HG02840 (cell line): ENCODE measurements at regions not wholly inside any gene's neighbourhood (a gene's known extent, or its start where the extent isn't known, plus 50 kb on each side); places are given as distances from the start of the nearest gene placed in this dataset.

Experiments
- ATAC-seq: cut with Tn5 transposase; IDR thresholded peaks from one replicate; pipeline ENCODE4 v1.9.1; 2021; ENCODE audit warnings: mild to moderate bottlenecking, moderate library complexity, moderate number of reproducible peaks; ENCODE audit not compliant: unreplicated experiment, low FRiP score

GRCh38 chr7:17674943-17675608, 265.2 kb downstream of the SNX13 start:
- no peak for ATAC-seq

DNA sequence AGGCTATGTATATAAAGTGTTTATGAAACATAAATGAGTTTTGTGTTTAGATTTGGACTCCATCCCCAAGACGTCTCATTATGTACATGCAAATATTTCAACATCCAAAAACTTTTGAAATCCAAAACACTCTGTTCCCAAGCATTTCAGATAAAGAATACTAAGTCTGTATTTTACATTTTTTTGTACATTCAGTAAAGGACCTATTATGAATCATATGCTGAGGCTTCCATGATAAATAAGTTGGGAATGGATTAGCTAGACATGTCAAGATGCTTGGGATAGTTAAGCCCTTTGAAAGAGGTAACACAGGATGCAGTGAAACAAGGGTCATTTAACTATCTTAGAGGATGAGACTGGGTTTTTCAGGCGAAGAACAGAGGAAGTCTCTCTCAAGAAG, 262.9 kb downstream of the SNX13 start:
- ATAC-seq = no peak

- ATAC-seq = no peak
Observed at GRCh38 chr7:17678896-17679295, 261.4 kb downstream of the SNX13 start.

- ATAC-seq = no peak
Observed at GRCh38 chr7:17679458-17679857, 260.8 kb downstream of the SNX13 start.

GRCh38 chr7:17680026-17680425, 260.3 kb downstream of the SNX13 start:
- ATAC-seq = no peak

DNA sequence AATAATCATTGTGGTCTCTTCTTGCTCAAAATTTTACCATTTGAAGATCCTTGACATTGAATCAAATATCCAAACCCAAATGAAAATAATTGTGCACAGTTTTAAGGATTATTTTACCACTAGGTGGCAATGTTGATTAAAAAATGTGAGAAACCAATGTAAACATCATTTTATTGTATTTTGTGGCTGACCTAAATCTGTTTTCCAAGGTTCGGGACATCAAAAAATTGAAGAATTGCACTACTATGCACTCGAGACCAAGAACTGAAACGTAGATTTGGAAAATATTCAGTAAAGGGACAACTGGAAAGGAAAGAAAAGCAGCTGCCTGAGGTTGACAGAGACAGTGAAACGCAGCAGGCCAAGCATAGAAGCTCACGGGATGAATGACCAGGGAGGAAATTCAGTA, 259.3 kb downstream of the SNX13 start:
- no peak for ATAC-seq

- ATAC-seq = no peak
Observed at GRCh38 chr7:17681965-17682364, 258.3 kb downstream of the SNX13 start.

DNA sequence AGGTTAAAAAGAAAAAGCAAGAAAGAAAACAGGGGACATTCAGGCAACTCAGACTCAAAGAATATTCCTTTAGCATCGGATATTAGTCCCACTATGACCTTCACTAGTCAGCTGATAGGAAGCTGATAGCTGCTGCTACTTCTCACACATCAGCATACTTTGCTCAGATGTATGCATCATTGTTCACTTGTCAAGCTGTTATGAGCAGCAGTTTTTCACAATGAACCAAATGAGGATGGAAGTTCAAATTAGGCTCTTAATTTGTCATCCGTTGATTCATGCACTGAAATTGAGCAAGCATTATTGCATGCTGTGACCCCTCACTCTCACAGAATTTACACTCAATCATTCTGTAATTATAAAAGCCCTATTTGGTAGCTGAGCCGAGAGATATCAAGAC, 257.7 kb downstream of the SNX13 start:
- no peak for ATAC-seq

DNA sequence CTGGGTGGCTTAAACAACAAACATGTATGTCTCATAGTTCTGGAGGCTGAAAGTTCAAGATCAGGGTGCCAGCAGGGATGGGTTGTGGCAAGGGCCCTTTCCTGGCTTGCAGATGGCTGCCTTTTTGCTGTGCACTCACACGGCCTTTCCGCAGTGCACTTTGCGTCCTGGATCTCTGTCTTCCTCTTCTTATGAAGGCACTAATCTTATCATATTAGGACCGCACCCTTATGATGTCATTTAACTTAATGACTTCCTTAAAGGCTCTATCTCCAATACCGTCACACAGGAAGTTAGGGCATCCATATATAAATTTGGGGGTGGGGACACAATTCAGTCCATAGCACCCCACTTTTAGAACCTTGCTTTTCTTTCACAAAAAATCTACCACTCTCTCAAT, 255.2 kb downstream of the SNX13 start:
- no peak for ATAC-seq

DNA sequence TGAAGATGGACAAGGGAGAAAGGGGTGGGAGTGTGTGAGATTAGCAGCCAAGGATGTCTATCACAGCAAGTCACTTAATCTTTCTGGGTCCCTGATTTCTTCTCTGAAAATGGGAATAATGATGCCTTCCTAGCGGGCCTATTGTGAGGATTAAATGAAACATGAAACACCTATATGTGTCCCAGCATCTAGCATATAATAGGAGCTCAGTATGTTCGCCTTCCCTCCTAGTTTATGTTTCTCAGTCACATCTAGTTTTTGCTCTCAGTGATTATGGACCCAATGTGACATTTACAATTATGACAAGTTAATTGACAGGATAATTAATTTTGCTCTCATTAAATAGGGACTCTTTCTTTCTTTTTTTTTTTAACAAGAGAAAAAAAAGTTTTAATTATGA, 252.9 kb downstream of the SNX13 start:
- ATAC-seq = no peak

GRCh38 chr7:17689361-17689902, 250.9 kb downstream of the SNX13 start:
- ATAC-seq = no peak

DNA sequence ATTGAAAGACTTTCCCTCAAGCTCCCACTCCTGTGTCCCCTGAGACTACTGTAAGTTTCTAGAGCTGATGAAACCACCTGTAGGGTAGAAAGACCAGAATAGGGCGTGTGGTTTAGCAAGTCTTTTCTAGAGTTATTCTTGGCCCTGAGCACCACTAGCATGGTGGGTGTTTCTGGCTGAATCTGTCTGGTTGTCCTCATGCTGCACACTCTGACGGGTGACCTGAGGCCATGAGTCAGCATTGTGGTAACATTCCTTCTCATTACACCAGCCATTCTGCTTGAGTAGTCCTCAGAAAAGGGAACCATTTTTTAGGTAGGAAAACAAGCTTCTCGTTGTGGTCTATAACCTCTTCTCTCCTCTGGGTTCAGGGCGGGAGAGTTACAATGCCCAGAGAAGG, 250.3 kb downstream of the SNX13 start:
- no peak for ATAC-seq

DNA sequence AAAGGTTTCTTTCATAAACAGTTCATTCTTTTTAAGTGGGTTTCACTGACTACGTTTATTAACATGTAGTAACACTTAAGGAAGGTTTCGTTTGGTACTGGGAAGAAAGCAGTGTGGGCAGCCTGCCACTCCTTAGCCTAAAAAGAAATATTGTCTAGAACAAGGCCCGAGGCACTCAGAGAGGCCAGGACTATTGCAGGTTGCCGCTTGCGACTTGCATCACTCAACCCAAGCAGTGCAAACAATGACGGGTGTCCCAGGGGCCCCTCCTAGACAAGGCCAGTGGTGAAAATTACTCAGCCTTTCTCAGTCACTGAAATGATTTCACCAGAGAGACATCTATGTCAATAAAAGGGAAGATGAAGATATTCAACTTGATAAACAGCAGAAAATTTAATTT, 243.9 kb downstream of the SNX13 start:
- no peak for ATAC-seq

- no peak for ATAC-seq
Observed at GRCh38 chr7:17697128-17697881, 243.0 kb downstream of the SNX13 start.

DNA sequence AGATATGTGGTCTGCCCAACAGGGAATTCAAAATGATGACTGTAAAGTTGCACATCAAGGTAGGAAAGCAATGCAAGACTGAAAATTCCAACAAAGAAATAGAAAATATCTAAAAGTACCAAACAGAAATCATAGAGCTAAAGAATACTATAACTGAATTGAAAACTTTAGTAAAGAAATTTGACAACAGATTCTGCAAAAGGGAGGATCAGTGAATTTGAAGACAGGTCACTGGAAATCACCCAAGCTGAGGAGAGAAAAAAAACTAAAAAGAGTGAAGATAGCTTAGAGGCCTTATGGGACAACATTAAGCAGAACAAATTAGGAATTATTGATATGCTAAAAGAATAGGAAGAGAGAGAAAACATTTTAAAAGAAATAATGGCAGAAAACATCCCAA, 240.6 kb downstream of the SNX13 start:
- no peak for ATAC-seq

- ATAC-seq = no peak
Observed at GRCh38 chr7:17700138-17700537, 240.2 kb downstream of the SNX13 start.

DNA sequence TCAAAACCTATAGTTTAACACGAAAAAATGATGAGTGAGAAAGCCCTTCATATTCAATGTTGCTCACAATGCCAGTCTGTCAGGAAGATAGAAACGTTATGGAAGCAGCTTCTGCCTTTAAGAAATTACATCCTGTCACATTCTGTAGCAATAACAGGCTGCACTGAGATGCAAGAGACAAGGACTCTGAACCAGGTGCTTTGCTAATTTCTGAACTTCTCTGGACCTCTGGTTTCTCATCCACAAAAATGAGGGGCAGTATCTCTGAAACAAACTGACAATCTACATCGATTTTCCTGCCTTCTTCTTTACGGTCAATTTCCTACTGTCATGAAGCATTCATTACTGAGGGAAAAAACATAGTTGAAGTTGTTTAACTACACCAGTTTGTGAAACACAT, 234.0 kb downstream of the SNX13 start:
- ATAC-seq = no peak

DNA sequence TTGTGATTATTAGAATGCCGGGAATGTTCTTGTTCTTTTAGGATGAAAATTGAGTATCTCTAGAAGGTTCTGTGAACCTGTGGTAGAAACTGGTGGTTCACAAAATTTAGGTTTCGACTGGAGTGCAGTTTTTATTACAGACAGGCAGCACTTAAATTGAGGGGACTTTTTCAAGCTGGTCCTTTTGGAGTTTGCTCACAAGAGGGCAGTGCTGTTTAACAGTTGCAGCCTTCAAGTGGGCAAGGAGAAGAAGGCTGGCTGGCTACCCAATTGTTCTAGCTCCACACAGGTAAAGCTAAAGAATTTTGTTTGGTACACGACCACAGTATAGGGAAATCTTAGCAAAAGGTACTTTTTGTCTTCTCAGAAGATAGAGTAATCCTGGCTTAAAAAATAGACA, 233.6 kb downstream of the SNX13 start:
- no peak for ATAC-seq

GRCh38 chr7:17709127-17709526, 231.2 kb downstream of the SNX13 start:
- no peak for ATAC-seq

- ATAC-seq = no peak
Observed at GRCh38 chr7:17709599-17709998, 230.7 kb downstream of the SNX13 start.

DNA sequence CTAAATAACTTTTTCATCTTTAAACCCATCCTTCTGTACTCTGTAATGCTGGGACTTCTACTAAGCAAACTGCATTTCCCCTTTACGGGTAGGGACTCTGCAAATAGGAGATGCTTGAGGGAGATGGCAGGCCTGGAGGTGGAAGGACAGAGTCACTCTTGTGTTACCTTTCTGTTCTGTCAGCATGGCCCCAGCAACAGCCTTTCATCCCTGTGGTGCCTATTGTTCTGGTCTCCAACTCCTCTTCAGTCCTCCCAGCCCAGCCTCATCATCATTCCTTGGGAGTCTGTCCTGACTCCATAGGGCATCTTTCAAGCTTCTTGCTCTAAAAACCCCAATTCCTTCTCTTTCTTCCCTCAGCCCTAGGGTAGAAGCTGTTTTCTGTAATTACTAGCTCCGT, 230.0 kb downstream of the SNX13 start:
- ATAC-seq = no peak

DNA sequence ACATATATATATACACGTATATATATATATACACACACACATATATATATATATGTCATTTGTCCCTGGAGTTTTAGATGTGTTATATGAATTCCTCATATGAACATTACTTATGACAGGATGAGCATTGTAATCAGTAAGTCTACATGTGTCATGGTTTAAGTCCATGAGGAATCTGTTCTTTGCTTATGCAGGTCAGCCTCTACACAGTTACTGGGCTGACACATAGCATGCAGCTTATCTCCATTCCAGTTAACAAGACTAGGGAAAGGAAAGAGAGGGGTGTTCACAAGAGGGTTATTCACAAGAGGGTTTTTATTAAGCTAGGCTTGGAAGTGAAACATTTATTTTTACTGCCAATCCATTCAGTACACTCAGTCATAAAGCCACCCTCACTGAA, 226.7 kb downstream of the SNX13 start:
- ATAC-seq = no peak
